LNCAP (cell line): ENCODE measurements at regions not wholly inside any gene's neighbourhood (a gene's known extent, or its start where the extent isn't known, plus 50 kb on each side); places are given as distances from the start of the nearest gene placed in this dataset.

Experiments used
- CTCF ChIP-seq: fragments of 450-650 bp; IDR thresholded peaks from 2 replicates; pipeline ENCODE4 v1.5.1; 2017; ENCODE audit warnings: mild to moderate bottlenecking

- no peak for TF ChIP-seq CTCF
Observed at GRCh38 chr7:113622796-113623195, 296.0 kb downstream of the PPP1R3A start.

- TF ChIP-seq CTCF: no peak
Observed at GRCh38 chr7:113610572-113610971, 308.2 kb downstream of the PPP1R3A start.

- TF ChIP-seq CTCF: no peak
Observed at GRCh38 chr7:113608782-113609181, 310.0 kb downstream of the PPP1R3A start.

GRCh38 chr7:113606325-113606724 lies 312.5 kb downstream of the PPP1R3A start:
- TF ChIP-seq CTCF: no peak

GRCh38 chr7:113582471-113582870 lies 336.3 kb downstream of the PPP1R3A start:
- no peak for TF ChIP-seq CTCF

GRCh38 chr7:113562801-113563200 lies 356.0 kb downstream of the PPP1R3A start:
- no peak for TF ChIP-seq CTCF

- no peak for TF ChIP-seq CTCF
Observed at GRCh38 chr7:113562242-113562641, 356.6 kb downstream of the PPP1R3A start.

- TF ChIP-seq CTCF: no peak
Observed at GRCh38 chr7:113561446-113561845, 357.4 kb downstream of the PPP1R3A start.
